ENCODE measurements at regions not wholly inside any gene's neighbourhood (a gene's known extent, or its start where the extent isn't known, plus 50 kb on each side); places are given as distances from the start of the nearest gene placed in this dataset.
A peak's percentile ranks its signal among the peaks of the same experiment; 100 is the strongest.
"Not testable (repeated sequence)": the region's sequence is repeated elsewhere in the genome, so short reads cannot be mapped to it uniquely, and the experiment has no call there.

DNA sequence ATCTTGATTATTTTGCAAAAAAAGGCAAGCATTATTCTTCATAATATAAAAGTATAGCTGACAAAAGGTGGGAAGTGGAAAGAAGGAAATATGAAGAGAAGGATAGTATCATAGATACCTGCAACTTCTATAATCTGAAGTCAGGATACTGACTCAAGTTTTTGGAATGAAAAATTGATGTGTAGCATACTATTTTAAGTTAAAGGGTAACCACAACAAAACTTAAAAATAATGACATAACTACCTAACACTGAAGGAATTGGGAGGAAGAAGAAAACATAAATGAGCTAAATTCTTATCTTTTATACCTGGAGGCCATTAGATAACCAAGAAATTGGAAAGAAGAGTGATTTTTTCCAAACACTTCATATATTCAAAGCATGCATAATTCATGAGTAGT is 51.8 kb upstream of the TLE1 start:
- no peak for DNase-seq

DNA sequence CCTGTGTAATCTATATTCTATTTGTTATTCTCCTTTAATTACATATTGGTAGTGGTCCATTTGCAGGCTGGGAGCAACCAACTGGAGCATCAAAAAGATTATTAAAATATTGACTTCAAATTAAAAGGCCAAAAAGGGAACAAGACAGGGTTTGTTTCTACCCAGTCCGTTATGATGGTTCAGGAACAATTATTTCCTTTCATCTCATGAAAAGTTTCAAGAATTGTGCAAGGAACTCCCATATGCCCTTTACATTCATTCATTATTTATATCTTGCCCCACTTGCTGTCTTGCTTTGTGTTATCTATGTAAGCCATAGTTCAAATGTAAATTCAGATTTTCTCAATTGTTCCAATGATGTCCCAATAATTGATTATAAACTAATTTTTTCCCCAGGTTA is 58.7 kb upstream of the TLE1 start:
- DNase-seq, result no peak

GRCh38 chr9:81753436-81753835 is 64.1 kb upstream of the TLE1 start:
- DNase-seq, result no peak

- DNase-seq, result no peak
Observed at GRCh38 chr9:81754245-81754644, 64.9 kb upstream of the TLE1 start.

GRCh38 chr9:81755721-81756120 is 66.4 kb upstream of the TLE1 start:
- no peak for DNase-seq

- no peak for DNase-seq
Observed at GRCh38 chr9:81756561-81756960, 67.2 kb upstream of the TLE1 start.

DNA sequence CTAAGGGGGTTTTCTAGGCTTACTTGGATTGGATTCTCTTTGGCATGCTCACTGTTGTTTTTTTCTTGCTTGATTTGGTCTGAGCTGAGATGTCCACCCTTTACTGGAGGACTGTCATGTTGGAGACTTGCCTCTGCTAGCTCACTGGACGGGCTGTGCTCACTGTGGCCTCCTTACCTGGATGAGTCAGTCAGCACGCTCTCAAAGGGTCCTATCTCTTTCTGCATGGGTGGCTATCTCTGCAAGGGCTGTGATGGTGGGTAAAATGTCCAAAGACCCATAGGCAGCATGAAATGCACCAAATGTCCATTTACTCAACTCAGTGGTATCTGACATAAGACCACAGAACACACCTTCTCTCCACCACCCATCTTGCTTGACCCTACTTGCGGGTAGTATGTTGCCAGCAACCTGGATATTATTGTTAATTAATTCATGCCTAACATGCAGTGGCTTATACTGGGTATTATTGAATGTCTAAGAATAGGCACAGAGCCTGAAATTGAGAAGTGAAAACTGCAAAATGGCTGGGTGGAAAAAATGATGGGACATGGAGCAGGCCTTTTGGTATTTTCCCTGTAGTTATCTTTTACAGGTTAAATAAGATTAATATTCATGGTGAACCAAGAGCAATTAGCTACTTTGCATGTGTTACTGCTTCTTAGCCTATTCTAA is 68.9 kb upstream of the TLE1 start:
- DNase-seq, result no peak

GRCh38 chr9:81759680-81760215 is 70.4 kb upstream of the TLE1 start:
- DNase-seq, result no peak

GRCh38 chr9:81767921-81768320 is 78.6 kb upstream of the TLE1 start:
- no peak for DNase-seq

DNA sequence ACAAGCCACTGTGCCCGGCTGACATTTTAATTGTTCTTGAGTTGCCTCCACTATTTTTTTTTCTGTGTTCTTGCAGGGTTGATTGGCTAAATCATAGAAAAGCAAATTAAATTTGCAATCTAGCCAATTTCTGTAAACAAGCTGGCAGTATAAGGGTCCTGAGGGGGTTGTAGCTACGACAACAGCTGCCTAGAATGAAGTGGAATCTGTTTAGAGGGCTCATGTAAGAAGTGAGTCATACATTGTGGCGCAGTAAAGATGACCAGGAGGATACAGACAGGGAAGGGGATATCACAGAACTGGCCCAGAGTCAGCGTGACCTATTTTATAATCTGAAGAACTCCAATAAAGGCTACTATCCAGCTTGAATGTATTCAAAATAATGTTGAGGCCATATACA is 82.2 kb upstream of the TLE1 start:
- no peak for DNase-seq

GRCh38 chr9:81772144-81772543 is 82.8 kb upstream of the TLE1 start:
- DNase-seq, result no peak

- DNase-seq, result peak; percentile 20
Observed at GRCh38 chr9:81776390-81776789, 87.0 kb upstream of the TLE1 start.

- no peak for DNase-seq
Observed at GRCh38 chr9:81776834-81777233, 87.5 kb upstream of the TLE1 start.

GRCh38 chr9:81777482-81777881 is 88.1 kb upstream of the TLE1 start:
- DNase-seq, result no peak

GRCh38 chr9:81782313-81782995 is 93.1 kb upstream of the TLE1 start:
- DNase-seq, result no peak

DNA sequence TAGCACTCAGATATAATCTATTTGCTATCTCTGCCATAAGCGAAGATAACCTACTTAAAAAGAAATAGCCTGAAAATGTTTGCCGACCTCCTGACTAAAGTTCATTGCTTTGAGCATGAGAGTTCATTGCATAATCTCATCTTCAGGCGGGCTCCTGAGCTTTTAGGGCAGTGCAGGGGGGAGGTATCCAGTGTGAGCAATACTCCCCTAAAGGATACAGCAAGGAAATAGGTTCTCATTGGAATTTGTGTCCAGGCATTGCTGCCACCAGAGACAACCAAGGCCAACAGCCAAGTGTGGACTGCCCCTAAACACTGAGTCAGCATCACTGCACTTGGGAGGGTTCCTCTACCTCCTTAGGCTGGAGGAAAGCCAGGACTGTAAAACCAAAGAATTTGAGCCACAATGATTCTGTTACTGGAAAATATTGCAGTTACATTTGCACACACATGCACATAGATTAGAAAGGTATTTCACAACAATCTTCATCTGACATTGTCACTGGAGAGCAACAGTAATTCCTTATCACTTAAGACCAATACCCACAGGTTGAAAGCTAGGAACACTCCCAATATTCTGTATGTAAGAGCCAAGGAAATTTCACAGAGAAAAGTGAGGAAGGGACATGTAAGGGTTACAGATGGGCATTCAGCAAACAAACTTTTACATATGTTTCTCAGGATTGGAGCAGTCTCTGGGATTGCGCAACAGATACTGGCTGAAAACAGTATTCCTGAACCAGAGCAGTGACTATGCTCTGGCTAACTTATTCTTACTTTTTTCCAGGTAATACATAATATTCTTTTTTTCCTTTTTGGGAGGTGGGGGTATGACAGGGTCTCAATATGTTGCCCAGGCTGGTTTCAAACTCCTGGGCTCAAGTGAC is 98.6 kb upstream of the TLE1 start:
- no peak for DNase-seq

DNA sequence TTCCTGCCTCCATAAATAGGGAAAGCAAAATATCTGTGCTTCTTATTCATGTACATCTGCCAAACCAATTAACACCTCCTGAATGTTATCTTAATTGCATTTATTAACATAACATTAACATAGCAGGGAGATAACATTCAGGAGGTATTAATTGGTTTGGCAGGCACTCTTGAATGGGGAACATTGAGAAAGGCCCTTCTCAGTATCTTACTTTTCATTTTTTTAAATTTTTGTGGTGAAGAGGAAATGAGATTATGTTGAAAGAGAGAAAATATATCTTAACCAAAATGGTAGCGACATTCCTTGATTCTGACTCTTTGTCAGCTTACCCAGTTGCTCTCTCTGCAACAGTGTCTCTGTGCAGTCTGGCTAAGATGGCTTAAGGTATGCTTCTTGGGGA is 100.4 kb upstream of the TLE1 start:
- DNase-seq, result no peak

- DNase-seq, result no peak
Observed at GRCh38 chr9:81790166-81790565, 100.8 kb upstream of the TLE1 start.

GRCh38 chr9:81791076-81791475 is 101.7 kb upstream of the TLE1 start:
- no peak for DNase-seq

DNA sequence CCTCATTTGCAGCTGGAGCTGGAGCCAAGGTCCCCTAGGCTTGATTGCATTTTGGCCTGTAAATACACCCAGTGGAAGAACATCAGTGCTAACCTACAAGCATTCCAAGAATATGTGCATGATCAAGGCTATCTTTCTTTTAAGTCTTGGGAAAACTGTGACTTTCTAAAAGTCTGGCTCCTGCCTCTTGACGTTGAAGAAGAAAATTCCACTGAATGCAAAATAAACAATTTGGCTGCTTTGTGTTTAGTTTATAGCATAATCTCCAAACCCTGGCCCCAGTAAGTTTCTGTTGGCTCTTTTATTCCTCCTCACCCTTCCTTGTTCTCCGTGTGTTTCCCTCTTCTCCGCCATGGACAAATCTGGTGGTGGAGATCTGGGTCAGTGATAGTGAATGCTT is 109.3 kb upstream of the TLE1 start:
- no peak for DNase-seq

DNA sequence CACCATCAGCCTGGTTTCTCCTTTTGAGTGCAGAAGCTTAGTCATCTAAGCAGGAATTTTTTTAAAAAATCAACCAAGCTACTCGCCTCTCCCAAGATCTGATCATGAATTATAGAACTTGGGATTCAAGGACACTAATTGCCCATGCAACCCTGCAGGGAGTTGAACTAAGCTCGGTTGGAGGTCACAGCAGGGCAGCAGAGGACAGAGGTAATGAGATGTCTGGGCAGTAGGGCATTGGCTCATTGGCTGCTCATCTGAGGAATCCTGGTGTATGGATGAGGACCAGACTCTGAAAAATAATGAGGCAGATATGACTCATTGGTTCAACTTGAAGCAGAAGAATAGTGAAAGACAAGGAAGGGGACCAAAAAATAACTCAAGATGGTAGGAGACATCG is 111.8 kb upstream of the TLE1 start:
- no peak for DNase-seq

DNA sequence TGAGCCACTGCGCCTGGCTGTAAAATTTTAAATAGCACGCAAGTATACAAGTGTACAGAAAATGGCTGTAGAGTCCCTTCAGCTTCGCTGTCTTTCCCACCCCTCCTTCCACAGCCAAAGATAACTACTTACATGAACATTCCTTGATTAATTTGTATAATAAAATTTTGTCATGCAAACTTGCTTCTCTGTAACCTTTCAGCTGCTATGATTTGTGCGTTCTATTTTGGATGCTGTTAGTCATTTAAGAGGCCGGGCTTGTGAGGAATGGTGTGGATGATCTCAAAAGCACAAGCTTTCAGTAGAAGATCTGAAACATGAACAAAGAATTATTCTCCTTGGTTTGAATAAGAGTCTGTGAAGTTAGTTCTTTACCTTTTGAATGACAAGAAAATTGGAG is 115.0 kb upstream of the TLE1 start:
- DNase-seq, result no peak

- not testable (repeated sequence) for DNase-seq
Observed at GRCh38 chr9:81811688-81812087, 116.5 kb upstream of the SPATA31D4 start.

DNA sequence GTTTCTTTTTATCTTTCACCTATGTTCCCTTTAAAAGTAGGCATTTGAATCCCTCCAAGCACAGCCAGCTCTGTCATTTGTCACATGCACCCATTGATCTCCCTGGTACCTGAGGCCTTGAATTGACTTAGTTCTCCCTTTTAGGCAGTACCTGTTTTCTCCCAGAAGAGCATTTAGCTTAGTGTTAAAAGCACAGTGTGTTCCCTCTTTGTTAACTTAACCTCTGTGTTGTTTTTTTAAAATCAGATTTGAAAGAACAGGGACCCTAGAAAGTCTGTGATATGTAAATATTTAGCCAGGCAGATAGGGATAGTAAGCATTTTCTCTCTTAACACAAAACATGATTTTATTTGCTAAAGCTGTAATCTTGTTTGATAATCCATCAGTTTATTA is 113.8 kb upstream of the SPATA31D4 start:
- DNase-seq, result no peak
